RWPE1 (cell line): ENCODE measurements at regions not wholly inside any gene's neighbourhood (a gene's known extent, or its start where the extent isn't known, plus 50 kb on each side); places are given as distances from the start of the nearest gene placed in this dataset.

Experiments
- CTCF ChIA-PET: fragments of 350-600 bp; sonication (Branson Sonifier 250); formaldehyde crosslinking; extraction: SDS; loops from one replicate; lab custom pipeline; 2021; lab: Yijun Ruan, JAX
- POLR2A ChIA-PET: fragments of 400-600 bp; formaldehyde crosslinking; extraction: SDS; loops from one replicate; lab custom pipeline; 2020; ENCODE audit warnings: antibody characterized with exemption; ENCODE audit not compliant: low non-redundant PET; lab: Yijun Ruan, JAX
- DNase-seq: peaks from one replicate; pipeline ENCODE4 v3.0.0; 2012; ENCODE audit warnings: low spot score
- H3K27ac ChIP-seq: fragments of 450-650 bp; 2 replicates; pipeline ENCODE4 v1.5.1; 2017
- CTCF ChIP-seq: fragments of 450-650 bp; conservative IDR thresholded peaks from 2 replicates; pipeline ENCODE4 v1.5.1; 2017; ENCODE audit warnings: low read depth, mild to moderate bottlenecking

GRCh38 chr11:109739379-109739778 is 317.4 kb downstream of the C11orf87 start:
- H3K27ac ChIP-seq: no peak overlapping the region
- ChIA-PET CTCF (interaction anchor here (0.9 kb wide), 1 partner anchor 63 kb away, joined by 3 read pairs; no protein-coding TSS in a partner anchor), POLR2A (no interaction called here)
- no peak for DNase-seq
- TF ChIP-seq CTCF: no peak

GRCh38 chr11:109745996-109746625 is 324.1 kb downstream of the C11orf87 start:
- ChIA-PET POLR2A (no interaction called here), CTCF (no interaction called here)

GRCh38 chr11:109747839-109748238 is 325.8 kb downstream of the C11orf87 start:
- CTCF ChIA-PET: interaction anchor here (0.7 kb wide), 1 partner anchor 191 kb away, joined by 4 read pairs; no protein-coding TSS in a partner anchor
- POLR2A ChIA-PET: no interaction called here
- no peak for TF ChIP-seq CTCF
- H3K27ac ChIP-seq: no peak overlapping the region
- DNase-seq: no peak

More at GRCh38 chr11:109745996-109746625, 324.1 kb downstream of the C11orf87 start:
- no peak overlapping the region for H3K27ac ChIP-seq
- no peak for DNase-seq
- TF ChIP-seq CTCF: no peak

- no peak for TF ChIP-seq CTCF
- POLR2A ChIA-PET: no interaction called here
- CTCF ChIA-PET: no interaction called here
- no peak for DNase-seq
- no peak overlapping the region for H3K27ac ChIP-seq
Observed at GRCh38 chr11:109749476-109749875, 327.5 kb downstream of the C11orf87 start.

- DNase-seq: no peak
- ChIA-PET CTCF (no interaction called here), POLR2A (no interaction called here)
- H3K27ac ChIP-seq: no peak overlapping the region
- TF ChIP-seq CTCF: no peak
Observed at GRCh38 chr11:109750964-109751363, 329.0 kb downstream of the C11orf87 start.

- DNase-seq: no peak
- ChIA-PET CTCF (no interaction called here), POLR2A (no interaction called here)
- H3K27ac ChIP-seq: no peak overlapping the region
- TF ChIP-seq CTCF: no peak
Observed at GRCh38 chr11:109752212-109752825, 330.3 kb downstream of the C11orf87 start.
